ENCODE measurements at regions not wholly inside any gene's neighbourhood (a gene's known extent, or its start where the extent isn't known, plus 50 kb on each side); places are given as distances from the start of the nearest gene placed in this dataset.
"Not testable (repeated sequence)": the region's sequence is repeated elsewhere in the genome, so short reads cannot be mapped to it uniquely, and the experiment has no call there.

DNA sequence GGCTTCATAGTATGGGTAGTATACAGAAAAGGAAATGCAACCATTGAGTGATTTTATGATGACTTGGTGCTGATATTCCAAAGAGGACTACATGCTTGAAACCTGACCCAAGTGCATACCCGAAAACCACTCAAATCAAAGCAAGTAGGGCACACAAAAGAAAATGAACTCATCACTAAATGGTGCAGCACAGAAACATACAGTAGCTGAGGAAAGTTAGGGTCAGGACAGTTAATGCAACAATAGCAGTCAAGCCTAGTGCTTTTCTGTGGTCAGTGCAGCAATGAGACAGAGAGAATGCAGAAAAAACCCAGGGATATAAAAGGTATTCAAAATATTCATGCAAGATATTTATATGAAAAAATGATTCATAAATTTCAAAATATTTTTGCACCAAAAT lies 711.1 kb downstream of the EPHA7 start:
- no peak for DNase-seq

DNA sequence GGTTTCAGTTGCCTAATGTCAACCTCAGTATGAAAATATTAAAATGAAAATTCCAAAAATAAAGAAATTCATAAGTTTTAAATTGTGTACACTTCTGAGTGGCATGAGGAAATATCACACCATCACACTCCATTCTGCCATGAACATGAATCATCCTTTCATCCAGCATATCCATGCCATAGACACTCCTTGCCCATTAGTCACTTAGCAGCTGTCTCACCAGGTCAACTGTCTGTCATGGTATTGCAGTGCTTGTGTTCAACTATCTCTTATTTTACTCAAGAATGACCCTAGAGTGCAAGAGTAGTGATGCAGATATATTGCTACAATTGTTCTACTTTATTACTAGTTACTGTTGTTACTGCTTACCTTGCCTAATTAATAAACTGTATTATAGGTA lies 712.4 kb downstream of the EPHA7 start:
- no peak for DNase-seq

DNA sequence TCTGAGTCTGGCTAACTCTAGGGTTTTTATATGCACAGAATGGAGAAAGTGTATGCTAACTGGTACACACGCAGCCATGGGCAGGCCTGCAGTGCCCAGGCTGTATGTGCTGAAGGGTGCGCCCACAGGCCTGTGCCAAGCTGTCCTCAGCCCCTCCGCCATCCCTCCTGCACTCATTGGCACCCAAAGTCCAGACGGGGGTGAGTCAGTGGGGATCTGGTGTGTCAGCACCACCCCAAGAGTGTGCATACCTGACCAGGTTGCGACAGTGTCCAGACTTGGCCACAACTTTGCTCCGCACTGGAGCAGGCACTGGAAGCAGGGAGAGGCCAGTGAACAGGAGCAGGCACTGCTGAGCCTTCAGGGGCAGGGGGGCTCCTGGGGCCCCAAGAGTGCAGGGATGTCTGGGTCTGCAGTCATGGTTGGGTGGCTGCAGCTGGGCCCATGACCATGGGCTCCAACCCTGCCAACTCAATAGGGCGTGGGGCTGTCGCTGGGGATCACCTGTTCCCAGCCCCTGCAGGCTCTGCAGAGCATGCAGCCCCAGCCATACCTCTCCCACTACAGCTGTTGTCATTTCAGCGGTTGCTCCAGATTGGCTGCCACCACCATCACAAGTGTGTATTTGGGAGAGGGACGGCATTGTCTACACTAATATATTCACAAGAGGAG lies 717.8 kb downstream of the EPHA7 start:
- DNase-seq, result no peak

DNA sequence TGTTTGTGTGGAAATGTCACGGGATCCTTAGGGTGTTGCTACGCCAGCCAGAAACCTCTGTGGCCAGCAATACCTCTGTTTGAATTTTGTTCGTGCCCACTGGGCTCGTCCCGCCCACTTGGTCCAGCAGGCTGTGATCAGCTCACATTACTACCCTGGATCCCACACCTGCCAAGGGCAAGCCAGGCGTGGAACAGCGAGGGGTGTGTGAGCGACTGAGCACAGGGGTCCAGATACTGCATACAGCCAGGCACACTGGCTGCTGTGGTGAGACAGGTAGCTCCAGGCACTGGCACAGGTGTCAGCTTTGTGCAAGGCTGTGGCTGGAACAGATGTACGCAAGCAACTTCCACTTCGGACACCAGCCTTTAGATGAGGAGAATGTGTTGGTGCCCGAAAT lies 718.9 kb downstream of the EPHA7 start:
- DNase-seq, result no peak

DNA sequence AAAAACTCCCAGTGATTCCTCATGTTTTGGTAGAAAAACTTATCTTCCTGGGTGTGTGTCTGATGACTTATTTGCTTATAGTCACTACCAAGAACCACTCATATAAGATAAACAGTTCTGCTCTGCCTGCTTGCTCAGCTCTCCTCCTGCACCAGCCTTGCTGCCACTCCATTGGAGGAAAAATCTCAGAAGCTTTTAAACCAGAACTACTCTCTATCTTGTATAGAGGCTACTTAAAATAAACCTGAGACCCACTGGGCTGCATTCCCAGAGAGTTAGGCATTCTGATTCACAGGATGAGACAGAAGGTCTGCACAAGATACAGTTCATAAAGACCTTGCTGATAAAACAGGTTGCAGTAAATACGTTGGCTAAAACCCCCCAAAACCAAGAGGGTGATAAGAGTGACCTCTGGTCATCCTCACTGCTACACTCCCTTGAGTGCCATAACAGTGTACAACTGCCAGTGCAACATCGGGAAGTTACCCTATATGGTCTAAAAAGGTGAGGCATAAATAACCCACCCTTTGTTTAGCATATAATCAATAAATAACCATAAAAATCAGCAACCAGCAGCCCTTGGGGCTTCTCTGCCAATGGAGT lies 728.3 kb downstream of the EPHA7 start:
- DNase-seq, result no peak

DNA sequence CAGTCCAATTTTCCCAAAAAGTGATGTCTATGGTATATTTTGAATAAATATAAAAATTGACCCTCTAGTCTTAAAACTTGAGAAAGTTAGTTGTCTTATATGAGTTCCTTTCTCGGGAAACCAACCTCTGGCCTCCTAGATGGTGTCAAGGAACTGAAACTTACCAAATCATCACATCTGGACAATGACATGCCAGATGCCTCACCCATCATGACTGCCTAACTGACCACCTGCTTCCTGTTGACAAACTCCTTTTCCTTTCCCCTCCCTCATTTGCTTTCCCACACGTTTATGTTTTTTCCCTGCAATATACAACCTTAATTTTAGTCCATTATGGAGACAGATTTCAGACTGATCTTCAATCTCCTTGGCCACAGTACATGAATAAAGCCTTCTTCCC lies 731.0 kb downstream of the EPHA7 start:
- no peak for DNase-seq

DNA sequence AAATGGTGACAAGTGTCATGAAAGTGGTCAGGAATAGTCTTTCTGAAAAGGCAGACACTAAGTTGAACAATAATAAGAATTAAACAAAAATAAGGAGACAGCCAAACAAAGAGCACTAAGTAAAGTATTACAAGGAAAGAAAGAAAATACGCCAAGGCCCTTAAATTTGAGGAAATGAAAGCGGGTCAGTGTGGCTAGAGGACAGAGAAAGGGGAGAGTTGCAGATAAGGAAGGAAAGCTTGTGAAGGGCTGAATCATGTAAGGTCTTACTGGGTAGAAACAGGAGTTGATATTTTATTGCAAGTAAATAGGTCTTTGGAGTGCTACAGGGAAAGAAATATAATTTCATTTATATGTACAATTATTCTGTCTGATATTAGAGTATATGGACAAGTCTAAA lies 732.1 kb downstream of the EPHA7 start:
- no peak for DNase-seq

DNA sequence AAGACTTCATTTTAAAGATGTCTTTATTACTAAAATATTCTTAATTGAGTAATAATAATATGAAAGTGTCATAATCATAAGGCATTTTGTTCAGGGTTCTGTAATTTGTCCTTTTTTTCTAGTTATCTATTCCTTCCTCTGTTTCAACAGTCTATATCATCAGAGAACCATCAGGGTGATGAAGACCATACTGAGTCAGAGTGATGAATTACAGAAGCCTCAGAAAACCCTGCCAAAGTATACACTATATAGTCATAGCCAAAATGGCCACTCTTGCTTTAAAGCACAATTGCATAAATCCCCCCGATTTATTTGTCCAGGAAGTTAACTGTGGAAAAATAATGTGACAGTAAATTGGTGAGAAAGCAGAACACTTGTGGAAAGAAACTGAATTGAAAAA lies 735.0 kb downstream of the EPHA7 start:
- DNase-seq, result no peak

DNA sequence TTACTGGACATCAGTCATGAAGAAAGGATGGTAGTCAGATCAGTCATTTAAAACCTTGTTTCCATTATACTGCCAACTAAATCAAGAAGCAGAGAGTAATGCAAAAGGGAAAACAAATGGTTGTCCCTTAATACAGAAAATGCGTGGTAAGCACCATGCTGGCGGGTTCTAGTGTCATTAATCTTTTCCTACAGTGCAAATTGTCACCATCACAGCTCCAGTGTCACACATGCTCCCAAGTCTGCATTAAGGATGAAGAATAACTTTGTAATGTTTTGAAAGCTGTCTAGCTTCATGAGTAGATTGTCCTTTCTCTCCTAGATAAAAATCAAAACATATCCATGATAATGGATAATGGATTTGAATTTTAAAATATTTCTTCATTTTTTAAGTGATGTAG lies 735.6 kb downstream of the EPHA7 start:
- DNase-seq, result no peak

DNA sequence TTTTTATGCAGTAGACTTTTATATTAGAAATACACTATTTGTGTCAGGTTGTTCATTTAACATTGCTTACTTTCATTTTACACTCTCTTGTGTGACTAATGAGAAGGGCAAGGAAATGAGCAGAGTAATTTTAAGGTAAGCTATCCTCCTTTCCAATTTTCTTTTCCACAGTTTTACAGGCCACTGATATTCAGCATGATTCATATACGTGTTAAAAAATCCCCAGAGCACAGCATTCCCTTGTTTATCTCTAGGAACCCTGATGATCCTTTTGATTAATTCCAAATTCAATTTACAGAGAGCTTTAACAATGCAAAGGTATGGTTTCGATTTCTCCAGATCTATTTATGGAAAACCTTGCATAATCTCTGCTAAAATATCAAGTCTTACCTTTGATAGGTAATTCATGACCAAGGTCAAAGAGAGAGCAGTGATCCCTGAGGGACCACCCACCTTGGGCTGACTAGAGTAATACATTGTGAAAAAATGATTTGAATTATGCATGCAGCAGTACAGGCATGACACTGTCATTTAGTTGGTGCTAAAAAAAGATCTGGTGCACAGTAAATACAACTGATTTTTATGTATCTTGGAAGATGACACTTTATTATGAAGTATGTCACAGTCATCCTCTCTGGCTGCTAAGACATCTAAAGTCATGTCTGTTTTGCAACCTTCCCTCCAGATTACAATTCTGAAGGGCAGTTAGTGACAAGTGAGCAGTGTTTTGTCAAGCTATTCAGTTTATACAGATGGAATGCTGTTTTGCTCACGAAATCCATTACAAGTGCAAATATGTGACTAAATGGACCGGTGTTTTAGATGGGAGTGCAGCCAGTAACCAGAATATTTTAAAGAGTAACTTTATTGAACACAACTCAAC lies 736.6 kb downstream of the EPHA7 start:
- DNase-seq, result no peak

DNA sequence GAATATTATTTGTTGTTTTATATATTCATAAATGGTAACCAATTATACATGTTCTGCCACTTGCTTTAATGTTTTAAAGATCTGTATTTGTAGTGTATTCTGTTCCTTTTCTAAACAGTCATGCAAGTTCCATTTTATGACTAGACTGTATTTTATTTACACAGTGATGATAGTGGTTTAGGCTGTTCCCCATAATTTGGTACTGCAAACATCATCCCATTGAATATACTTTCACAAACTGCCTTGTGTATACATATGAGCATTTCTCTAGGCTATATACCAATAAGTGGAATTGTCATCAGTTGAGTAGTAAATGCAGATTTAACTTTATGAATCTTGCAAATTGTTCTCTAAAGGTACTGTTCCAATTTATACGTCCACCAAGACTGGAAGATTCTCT lies 738.0 kb downstream of the EPHA7 start:
- no peak for DNase-seq

DNA sequence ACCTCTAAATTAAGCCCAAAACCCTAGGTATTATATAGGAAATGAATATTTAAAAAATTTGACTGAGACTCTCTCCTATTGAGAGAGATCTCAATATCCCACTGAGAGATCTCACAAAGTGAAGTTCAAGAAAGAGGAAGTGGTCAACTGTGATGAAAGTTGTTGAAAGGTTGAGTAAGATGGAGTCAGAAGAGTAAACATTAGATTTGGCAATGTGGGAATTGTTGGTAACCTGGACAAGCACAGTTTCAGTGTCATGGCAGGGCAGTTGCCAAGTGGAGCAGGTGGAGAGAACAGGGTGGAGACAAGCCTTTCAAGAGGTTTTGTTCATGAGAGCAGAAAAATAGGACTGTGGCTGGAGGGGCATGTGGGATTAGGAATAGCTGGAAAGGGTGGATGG lies 747.9 kb downstream of the EPHA7 start:
- DNase-seq, result not testable (repeated sequence)

DNA sequence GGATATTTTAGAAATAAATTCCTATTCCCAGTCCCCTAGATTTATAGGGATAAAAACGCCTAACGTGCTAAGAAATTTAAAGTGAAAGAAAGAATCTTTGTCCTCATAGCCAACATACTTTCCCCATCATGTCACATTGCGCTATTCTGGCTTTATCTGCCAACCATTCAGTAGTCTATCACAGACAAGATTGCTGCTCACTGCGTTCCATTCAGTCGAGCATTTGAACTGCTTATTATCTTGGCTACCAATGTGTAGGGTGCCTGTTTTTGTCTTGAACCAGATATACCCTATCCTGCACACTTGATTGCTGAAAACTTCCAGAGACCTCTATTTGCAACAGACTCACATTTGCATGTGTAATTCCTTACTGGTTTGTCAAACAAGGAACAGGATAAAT lies 751.5 kb downstream of the EPHA7 start:
- no peak for DNase-seq

DNA sequence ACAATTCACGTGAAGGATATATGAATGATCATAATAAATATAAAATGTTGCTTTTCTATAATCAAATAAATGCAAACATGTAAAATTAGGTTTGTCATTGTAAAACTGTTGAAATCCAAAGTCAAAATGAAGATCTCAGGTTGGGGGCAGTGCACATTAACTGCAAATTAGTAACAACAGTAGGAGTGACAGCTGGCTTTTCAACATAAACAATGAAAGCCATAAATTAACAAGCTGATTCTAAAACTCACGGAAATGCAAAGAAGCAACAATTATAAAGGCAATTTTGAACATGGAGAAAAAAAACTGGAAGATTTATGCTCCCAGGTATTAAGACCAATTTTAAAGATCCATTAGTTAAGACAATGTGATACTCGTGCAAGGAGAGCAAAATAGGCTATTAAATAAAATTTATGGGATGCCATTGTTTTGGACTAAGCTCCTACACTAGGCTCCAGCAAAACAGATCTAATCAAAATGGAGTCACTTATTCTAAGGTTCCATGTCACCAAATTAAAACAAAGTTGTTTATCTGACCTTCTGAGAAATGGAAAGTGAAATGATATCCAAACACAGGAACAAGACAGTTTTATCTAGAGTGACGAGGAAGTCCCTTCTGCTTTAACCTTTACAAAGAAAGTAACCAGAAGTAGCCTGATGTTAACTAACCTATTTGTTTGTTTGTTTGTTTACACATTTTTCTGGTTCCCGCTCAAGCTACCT lies 770.8 kb downstream of the EPHA7 start:
- DNase-seq, result no peak

DNA sequence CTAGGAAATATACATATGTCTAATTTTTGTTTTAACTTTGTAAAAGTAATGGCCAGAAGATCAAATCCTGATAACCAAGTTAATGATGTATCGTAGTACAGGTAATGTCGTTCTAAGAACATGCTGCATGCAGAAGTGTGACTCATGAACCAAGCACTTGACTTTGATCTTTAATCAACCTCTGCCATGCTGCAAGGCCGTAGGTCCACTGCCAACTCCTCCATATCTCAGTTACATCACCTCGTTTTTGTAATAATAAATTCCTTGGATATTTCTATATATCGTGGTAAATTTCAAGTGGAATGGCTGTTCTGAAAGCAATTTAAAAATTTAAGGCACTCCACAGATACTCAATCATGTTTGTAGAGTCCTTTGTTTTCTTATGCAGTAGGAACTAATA lies 771.7 kb downstream of the EPHA7 start:
- DNase-seq, result no peak

DNA sequence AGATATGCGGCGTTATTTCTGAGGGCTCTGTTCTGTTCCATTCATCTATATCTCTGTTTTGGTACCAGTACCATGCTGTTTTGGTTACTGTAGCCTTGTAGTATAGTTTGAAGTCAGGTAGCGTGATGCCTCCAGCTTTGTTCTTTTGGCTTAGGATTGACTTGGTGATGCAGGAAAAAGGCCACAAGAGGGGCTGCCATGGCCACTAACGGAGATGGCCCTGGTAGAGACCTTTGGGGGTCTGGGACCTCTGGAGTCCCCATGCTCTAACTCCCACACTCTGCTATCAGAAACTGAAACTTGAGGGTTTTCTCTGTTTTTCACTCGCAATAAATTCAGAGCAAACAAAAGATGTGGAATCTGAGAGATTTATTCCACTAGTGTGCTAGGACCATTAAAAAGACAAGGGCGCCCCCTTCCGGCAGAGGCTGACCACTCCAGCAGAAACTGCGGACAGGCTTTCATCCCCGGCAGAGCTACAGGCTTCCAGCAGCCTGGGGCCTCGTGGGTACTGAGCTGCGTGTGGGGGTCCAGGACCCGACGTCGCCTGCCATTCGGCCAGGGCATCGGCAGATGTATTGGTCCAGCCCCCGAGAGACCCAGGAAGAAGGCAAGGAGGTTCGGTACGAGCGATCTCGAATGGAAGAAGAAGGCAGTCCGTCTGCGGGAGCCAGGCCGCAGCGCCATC lies 775.1 kb downstream of the EPHA7 start:
- DNase-seq, result not testable (repeated sequence)

DNA sequence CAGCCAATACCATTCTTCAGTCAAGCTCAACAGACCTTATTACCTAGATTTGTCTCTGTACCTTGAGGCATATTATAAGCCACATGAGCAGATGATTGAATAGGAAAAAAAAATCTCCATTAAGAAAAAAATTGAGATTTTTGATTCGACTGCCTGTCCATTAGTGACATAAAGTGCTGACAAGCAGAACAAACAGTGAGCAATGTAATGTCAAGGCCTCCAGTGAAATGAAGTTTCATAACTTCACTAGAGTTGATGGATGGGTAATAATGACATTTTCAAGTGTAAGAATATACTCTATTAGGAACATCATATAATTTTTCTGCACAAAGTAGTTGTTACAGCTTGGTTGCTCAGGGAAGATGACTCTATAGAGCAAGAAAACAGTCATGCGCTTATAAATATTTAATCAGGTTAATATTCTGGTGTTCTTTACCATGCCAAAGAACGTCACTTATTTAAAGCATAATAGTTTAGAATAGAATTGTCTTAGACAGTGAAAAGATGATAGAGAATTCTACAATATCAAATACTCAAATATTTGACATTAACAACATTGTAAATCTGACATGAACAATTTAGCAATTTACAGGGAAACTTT lies 783.7 kb downstream of the EPHA7 start:
- DNase-seq, result no peak

DNA sequence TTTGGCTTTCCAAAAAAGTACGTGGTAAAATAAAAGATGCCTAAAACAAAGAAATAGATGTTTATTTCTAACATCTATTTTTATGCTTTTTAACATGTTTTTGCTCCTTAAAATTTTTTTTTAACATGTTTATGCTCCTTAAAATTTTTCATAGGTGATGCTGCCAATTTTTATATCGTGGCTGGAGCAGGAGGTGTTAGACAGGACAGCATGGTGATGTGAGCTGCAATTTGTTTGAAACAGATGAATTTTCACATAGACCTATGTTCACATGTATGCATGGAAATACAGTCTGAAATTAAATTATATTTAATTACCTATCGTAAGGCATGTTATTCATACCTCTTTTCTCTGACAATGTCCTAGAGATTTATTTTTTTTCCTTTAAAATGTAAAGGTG lies 784.8 kb downstream of the EPHA7 start:
- no peak for DNase-seq

DNA sequence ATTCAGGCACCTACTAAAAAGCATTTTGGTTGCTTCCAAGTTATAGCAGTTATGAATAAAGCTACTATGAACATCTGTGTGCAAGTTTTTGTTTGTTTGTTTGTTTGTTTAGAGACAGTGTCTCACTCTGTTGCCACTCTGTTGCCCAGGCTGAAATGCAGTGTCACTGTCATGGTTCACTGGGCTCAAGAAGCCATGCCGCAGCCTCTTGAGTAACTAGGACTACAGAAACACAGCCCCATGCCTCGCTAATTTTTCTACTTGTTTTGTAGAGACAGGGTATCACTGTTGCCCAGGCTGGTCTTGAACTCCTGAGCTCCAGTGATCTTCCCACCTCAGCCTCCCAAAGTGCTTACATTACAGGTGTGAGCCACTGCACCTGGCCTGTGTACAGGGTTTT lies 795.9 kb downstream of the EPHA7 start:
- no peak for DNase-seq

DNA sequence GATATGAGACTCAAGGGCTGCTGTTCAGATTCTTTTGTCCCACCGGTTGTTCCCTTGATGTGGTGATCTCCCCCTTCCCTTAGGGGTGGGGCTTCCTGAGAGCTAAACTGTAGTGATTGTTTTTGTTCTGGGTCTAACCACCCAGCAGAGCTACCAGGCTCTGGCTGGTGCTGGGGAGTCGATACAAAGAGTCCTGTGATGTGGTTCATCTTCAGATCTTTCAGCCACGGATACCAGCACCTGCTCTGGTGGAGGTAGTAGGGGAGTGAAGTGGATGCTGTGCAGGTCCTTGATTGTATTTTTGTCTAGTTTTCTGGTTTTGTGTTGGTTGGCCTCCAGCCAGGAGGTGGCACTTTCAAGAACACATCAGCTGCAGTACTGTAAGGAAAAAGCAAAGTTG lies 801.6 kb downstream of the EPHA7 start:
- no peak for DNase-seq

DNA sequence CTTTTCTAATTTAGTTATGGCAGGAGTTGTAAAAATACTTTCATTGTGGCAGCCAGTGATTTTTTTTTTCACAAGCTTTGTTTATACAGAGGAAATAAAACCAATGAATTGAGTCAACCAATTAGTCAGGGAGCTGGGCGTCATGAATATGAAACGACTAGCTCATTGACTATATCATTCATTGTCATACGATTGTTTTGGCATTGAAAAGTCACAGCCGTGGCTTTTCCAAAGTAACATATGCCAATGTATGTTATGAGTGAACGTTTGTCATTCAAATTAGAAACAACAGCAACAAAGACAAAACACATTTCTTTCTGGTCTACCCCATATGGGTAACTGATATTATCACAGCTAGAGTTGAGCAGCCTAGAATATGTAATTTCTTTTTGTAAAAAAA lies 810.6 kb downstream of the EPHA7 start:
- DNase-seq, result no peak

DNA sequence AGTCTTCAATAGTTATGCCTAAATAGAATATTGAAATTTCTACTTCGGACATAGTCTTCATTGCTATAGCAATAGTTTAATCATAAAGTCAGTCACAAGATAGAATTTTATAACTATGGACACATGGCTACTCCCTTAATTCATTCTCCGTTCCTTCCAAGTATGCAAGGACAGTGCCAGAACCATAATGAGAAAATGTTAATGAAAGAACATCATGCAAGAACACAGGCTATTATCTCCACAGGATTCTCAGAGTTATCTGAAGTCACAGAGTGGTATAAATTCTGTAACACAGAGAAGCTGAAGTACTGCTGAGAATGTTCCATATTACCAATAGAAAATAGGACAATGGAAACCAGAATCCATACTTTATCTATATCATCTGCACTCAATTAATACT lies 826.2 kb downstream of the EPHA7 start:
- no peak for DNase-seq

DNA sequence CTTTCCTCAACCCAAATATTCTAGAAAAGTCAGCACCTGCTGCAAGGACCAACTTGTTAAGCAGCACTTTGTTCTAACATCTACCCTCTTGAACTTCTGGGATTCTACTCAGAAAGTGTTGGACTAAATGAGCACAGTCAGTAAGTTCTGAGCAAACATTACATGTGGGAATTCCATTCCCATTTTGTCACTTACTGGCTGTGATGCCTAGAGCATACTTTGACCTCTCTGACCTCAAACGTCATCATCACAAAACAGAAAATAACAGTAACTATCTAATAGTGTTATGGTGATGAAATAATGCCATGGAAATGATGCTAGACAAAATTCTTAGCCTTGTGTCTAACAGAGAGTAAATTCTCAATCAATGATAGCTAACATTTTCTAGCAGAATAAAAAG lies 829.4 kb downstream of the EPHA7 start:
- no peak for DNase-seq
